A549 (cell line): ENCODE measurements at regions not wholly inside any gene's neighbourhood (a gene's known extent, or its start where the extent isn't known, plus 50 kb on each side); places are given as distances from the start of the nearest gene placed in this dataset.

Source experiments
- ATAC-seq, 2 experiments: fragments of 200-7000 bp in 1 of 2; fragments of >200 bp in 1 of 2; cut with Nextera tagmentation in 1 of 2; cut with Tn5 transposase in 1 of 2; 3 replicates each; pipeline versions ENCODE4 v1.8.0 to v1.9.1; 2018 to 2020; ENCODE audit warnings: mild to moderate bottlenecking in 1 of 2, moderate library complexity in 1 of 2
- CTCF ChIA-PET: fragments of 300-600 bp; sonication (Branson Sonifier 250); formaldehyde crosslinking; extraction: SDS; loops from one replicate; lab custom pipeline; 2021; ENCODE audit warnings: antibody characterized with exemption, inconsistent platforms; lab: Yijun Ruan, JAX
- POLR2A ChIA-PET: fragments of 350-600 bp; formaldehyde crosslinking; extraction: SDS; loops from one replicate; lab custom pipeline; 2021; ENCODE audit warnings: antibody characterized with exemption, inconsistent platforms; lab: Yijun Ruan, JAX
- DNase-seq, 2 experiments: peaks; one replicate each; pipeline versions ENCODE4 v3.0.0 to v3.0.0-alpha.2; 2011 to 2016; ENCODE audit warnings: low read depth in 1 of 2, low spot score in 1 of 2
- FAIRE-seq: peaks from 2 replicates; lab custom pipeline; 2011; peaks lifted over from hg19 to GRCh38; lab: Jason Lieb, UNC
- H3K27ac ChIP-seq, 2 experiments: fragments of >200 bp; sonication (Bioruptor Twin); formaldehyde crosslinking; 3 replicates each; pipeline ENCODE4 v1.5.1; 2016 to 2017
- H3K4me1 ChIP-seq: fragments of >200 bp; sonication (Bioruptor Twin); formaldehyde crosslinking; 3 replicates; pipeline ENCODE4 v1.6.1; 2016
- H3K4me2 ChIP-seq: fragments of >200 bp; sonication (Bioruptor Twin); formaldehyde crosslinking; 3 replicates; pipeline ENCODE4 v1.6.1; 2016
- H3K4me3 ChIP-seq: fragments of >200 bp; sonication (Bioruptor Twin); formaldehyde crosslinking; 3 replicates; pipeline ENCODE4 v1.5.1; 2016
- H3K9me3 ChIP-seq: fragments of >200 bp; sonication (Bioruptor Twin); formaldehyde crosslinking; 3 replicates; pipeline ENCODE4 v1.6.1; 2016
- ATOH8 ChIP-seq: fragments of 250-450 bp; sonication (Bioruptor Pico); IDR thresholded peaks from 2 replicates; pipeline ENCODE4 v1.5.0; 2020; ENCODE audit warnings: low read depth, mild to moderate bottlenecking, moderate library complexity
- CBX2 ChIP-seq: fragments of 200-600 bp; sonication (generic); IDR thresholded peaks from 2 replicates; pipeline ENCODE4 v1.6.1; 2016; ENCODE audit warnings: low read depth, mild to moderate bottlenecking, borderline replicate concordance
- CEBPB ChIP-seq, 2 experiments: fragments of >200 bp in 1 of 2; sonication (Bioruptor Twin) in 1 of 2; formaldehyde crosslinking in 1 of 2; IDR thresholded peaks; 2 replicates each; pipeline ENCODE4 v1.6.1; 2012 to 2016
- CHD2 ChIP-seq: fragments of 150-350 bp; IDR thresholded peaks from 2 replicates; pipeline ENCODE4 v1.6.1; 2014; ENCODE audit warnings: low read length; ENCODE audit not compliant: partially characterized antibody
- CHD4 ChIP-seq: fragments of 200-600 bp; sonication (generic); IDR thresholded peaks from 2 replicates; pipeline ENCODE4 v1.6.1; 2016; ENCODE audit warnings: antibody characterized with exemption, mild to moderate bottlenecking, borderline replicate concordance
- CTCF ChIP-seq: fragments of >200 bp; sonication (Bioruptor Twin); formaldehyde crosslinking; IDR thresholded peaks from 3 replicates; pipeline ENCODE4 v1.5.1; 2016
- EHF ChIP-seq: fragments of 250-450 bp; sonication (Bioruptor Pico); IDR thresholded peaks from 2 replicates; pipeline ENCODE4 v1.5.0; 2020; ENCODE audit warnings: mild to moderate bottlenecking
- EHMT2 ChIP-seq: fragments of 200-600 bp; sonication (generic); IDR thresholded peaks from 2 replicates; pipeline ENCODE4 v1.6.1; 2016; ENCODE audit warnings: antibody characterized with exemption, low read depth, mild to moderate bottlenecking, moderate library complexity
- ELK1 ChIP-seq: fragments of 150-350 bp; IDR thresholded peaks from 2 replicates; pipeline ENCODE4 v1.6.1; 2014; ENCODE audit warnings: low read depth, mild to moderate bottlenecking, low read length
- EP300 ChIP-seq, 2 experiments: fragments of >200 bp; sonication (Bioruptor Twin); formaldehyde crosslinking; IDR thresholded peaks; 2 replicates in 1 of 2; 3 replicates in 1 of 2; pipeline ENCODE4 v1.6.1; 2016 to 2017
- HEYL ChIP-seq: fragments of 250-450 bp; sonication (Bioruptor Pico); IDR thresholded peaks from 2 replicates; pipeline ENCODE4 v1.8.0; 2021; ENCODE audit warnings: mild to moderate bottlenecking, moderate library complexity
- JUN ChIP-seq, 2 experiments: fragments of >200 bp; sonication (Bioruptor Twin); formaldehyde crosslinking; IDR thresholded peaks; 2 replicates in 1 of 2; 3 replicates in 1 of 2; pipeline ENCODE4 v1.6.1; 2016 to 2017
- JUNB ChIP-seq: fragments of >200 bp; sonication (Bioruptor Twin); formaldehyde crosslinking; IDR thresholded peaks from 2 replicates; pipeline ENCODE4 v1.6.1; 2016
- KDM5A ChIP-seq: fragments of 200-600 bp; sonication (generic); IDR thresholded peaks from 2 replicates; pipeline ENCODE4 v1.6.1; 2016; ENCODE audit warnings: antibody characterized with exemption, mild to moderate bottlenecking
- MAX ChIP-seq: IDR thresholded peaks from 2 replicates; pipeline ENCODE4 v1.6.1; 2012
- MAZ ChIP-seq: fragments of 150-350 bp; IDR thresholded peaks from 2 replicates; pipeline ENCODE4 v1.6.1; 2014; ENCODE audit warnings: antibody characterized with exemption, low read depth, low read length, borderline replicate concordance
- MYC ChIP-seq: IDR thresholded peaks from 2 replicates; pipeline ENCODE4 v1.6.1; 2012; ENCODE audit warnings: mild to moderate bottlenecking, inconsistent platforms, low read length, improper control_type of control experiment, borderline replicate concordance
- PHF8 ChIP-seq: fragments of 200-600 bp; sonication (generic); IDR thresholded peaks from 2 replicates; pipeline ENCODE4 v1.6.1; 2016; ENCODE audit warnings: low read depth, mild to moderate bottlenecking, antibody characterized with exemption, moderate library complexity, borderline replicate concordance
- POLR2A ChIP-seq: IDR thresholded peaks from 2 replicates; pipeline ENCODE4 v1.6.1; 2012; ENCODE audit warnings: mild to moderate bottlenecking, low read length
- RCOR1 ChIP-seq: fragments of 150-350 bp; IDR thresholded peaks from 2 replicates; pipeline ENCODE4 v1.6.1; 2014; ENCODE audit warnings: antibody characterized with exemption, low read length, low read depth
- REST ChIP-seq: fragments of 200-600 bp; sonication (generic); IDR thresholded peaks from 2 replicates; pipeline ENCODE4 v1.6.1; 2016; ENCODE audit warnings: antibody characterized with exemption, mild to moderate bottlenecking, moderate library complexity
- TP53 ChIP-seq: fragments of 250-450 bp; sonication (Bioruptor Pico); IDR thresholded peaks from 2 replicates; pipeline ENCODE4 v1.5.0; 2021; ENCODE audit warnings: mild to moderate bottlenecking, moderate library complexity
- ZNF302 ChIP-seq: fragments of 250-450 bp; sonication (Bioruptor Pico); IDR thresholded peaks from 2 replicates; pipeline ENCODE4 v1.9.0; 2021; ENCODE audit warnings: inconsistent platforms, mild to moderate bottlenecking, moderate library complexity
- WGBS: methylation state at CpG from one replicate; pipeline ENCODE4 v1.1.6; 2017; ENCODE audit errors: missing lambda C conversion rate; 5-methylcytosine and 5-hydroxymethylcytosine counted together

GRCh38 chr6:53412751-53413150 is 64.0 kb upstream of the ELOVL5 start:
- Histone ChIP-seq H3K4me2 (no peak overlapping the region), H3K4me3 (no peak overlapping the region), H3K4me1 (no peaks in the 10 kb centered on the region), H3K9me3 (no peaks in the 10 kb centered on the region), H3K27ac (no peak overlapping the region)
- TF ChIP-seq JUN (IDR thresholded peaks at IDR 0.05): no peak
- peak in 1 of 2 experiments; percentile 24; a peak in 1 of 4 replicates for TF ChIP-seq CEBPB (IDR thresholded peaks at IDR 0.05)
- TF ChIP-seq CHD2: no peak
- ATAC-seq (no peak), FAIRE-seq (no peak), DNase-seq (no peak)
- ChIA-PET POLR2A (no interaction called here), CTCF (interaction anchor here (1.8 to 4.0 kb wide), 3 partner anchors 16 to 240 kb away, joined by 5 to 27 read pairs (median 7); no protein-coding TSS in a partner anchor)
- WGBS: 86% methylated on average over 1 of the region's 1 CpG

GRCh38 chr6:53412021-53412715 is 63.4 kb upstream of the ELOVL5 start:
- CTCF ChIA-PET: interaction anchor here (1.8 to 4.0 kb wide), 4 partner anchors 16 to 243 kb away, joined by 5 to 27 read pairs (median 12); no protein-coding TSS in a partner anchor
- TF ChIP-seq MAZ (no peak), ELK1 (no peak), CEBPB (IDR thresholded peaks at IDR 0.05) (no peak), CHD2 (no peak), POLR2A (no peak), CBX2 (no peak), RCOR1 (no peak), EHF (no peak), HEYL (no peak), KDM5A (no peak), PHF8 (no peak), JUNB (no peak), MYC (no peak), EP300 (IDR thresholded peaks at IDR 0.05) (no peak)
- DNase-seq (no peak), FAIRE-seq (no peak), ATAC-seq (no peak)
- POLR2A ChIA-PET: no interaction called here
- Histone ChIP-seq H3K4me1 (no peaks in the 10 kb centered on the region), H3K4me3 (no peak overlapping the region), H3K9me3 (no peaks in the 10 kb centered on the region), H3K27ac (no peak overlapping the region), H3K4me2 (no peak overlapping the region)
- 82% methylated on average over 5 of the region's 5 CpGs for WGBS

- H3K9me3 ChIP-seq: no peaks in the 10 kb centered on the region
- FAIRE-seq: no peak
- no peaks in the 10 kb centered on the region for H3K4me1 ChIP-seq
- H3K4me2 ChIP-seq: no peak overlapping the region
- no peak for ATAC-seq
- H3K4me3 ChIP-seq: no peak overlapping the region
- TF ChIP-seq REST: no peak
- TF ChIP-seq EHMT2: no peak
- TF ChIP-seq CHD4: no peak
- TF ChIP-seq CTCF: no peak
- no peak for TF ChIP-seq TP53
- TF ChIP-seq ATOH8 (CRISPR knock-in tag): no peak
- TF ChIP-seq MAX: no peak
- no peak for TF ChIP-seq JUNB
- TF ChIP-seq MYC: no peak
- TF ChIP-seq ZNF302 (CRISPR knock-in tag): no peak
- WGBS: 94% methylated on average over 2 of the region's 2 CpGs
- CTCF ChIA-PET: interaction anchor here (0.7 to 4.0 kb wide), 12 partner anchors 8 to 242 kb away, joined by 3 to 27 read pairs (median 4); no protein-coding TSS in a partner anchor
- DNase-seq: no peak
- H3K27ac ChIP-seq: no peak overlapping the region
- POLR2A ChIA-PET: no interaction called here
Observed at GRCh38 chr6:53411451-53411850, 62.7 kb upstream of the ELOVL5 start.
